ENCODE measurements at regions not wholly inside any gene's neighbourhood (a gene's known extent, or its start where the extent isn't known, plus 50 kb on each side); places are given as distances from the start of the nearest gene placed in this dataset.
"Not testable (repeated sequence)": the region's sequence is repeated elsewhere in the genome, so short reads cannot be mapped to it uniquely, and the experiment has no call there.

GRCh38 chr4:27973056-27973455 lies 1112.4 kb downstream of the STIM2 start:
- no peak for TF ChIP-seq CTCF (IDR thresholded peaks at IDR 0.05; ENCODE audit: low read depth, low read length)
- H3K4me3 ChIP-seq (ENCODE audit: low read depth, low read length), result no peak overlapping the region

GRCh38 chr4:27973700-27974099 lies 1113.1 kb downstream of the STIM2 start:
- no peak overlapping the region for H3K4me3 ChIP-seq (ENCODE audit: low read depth, low read length)
- TF ChIP-seq CTCF (IDR thresholded peaks at IDR 0.05; ENCODE audit: low read depth, low read length), result no peak

- no peak overlapping the region for H3K4me3 ChIP-seq (ENCODE audit: low read depth, low read length)
- no peak for TF ChIP-seq CTCF (IDR thresholded peaks at IDR 0.05; ENCODE audit: low read depth, low read length)
These were observed 1113.7 kb downstream of the STIM2 start for GRCh38 chr4:27974339-27974738.

GRCh38 chr4:27974881-27975280 lies 1114.2 kb downstream of the STIM2 start:
- H3K4me3 ChIP-seq (ENCODE audit: low read depth, low read length), result not testable (repeated sequence)

GRCh38 chr4:27978427-27979109 lies 1117.9 kb downstream of the STIM2 start:
- H3K4me3 ChIP-seq (ENCODE audit: low read depth, low read length), result not testable (repeated sequence)

GRCh38 chr4:27985522-27985921 lies 1124.9 kb downstream of the STIM2 start:
- no peak for TF ChIP-seq CTCF (IDR thresholded peaks at IDR 0.05; ENCODE audit: low read depth, low read length)
- no peak overlapping the region for H3K4me3 ChIP-seq (ENCODE audit: low read depth, low read length)

- no peak for TF ChIP-seq CTCF (IDR thresholded peaks at IDR 0.05; ENCODE audit: low read depth, low read length)
- no peak overlapping the region for H3K4me3 ChIP-seq (ENCODE audit: low read depth, low read length)
These were observed 1125.8 kb downstream of the STIM2 start for GRCh38 chr4:27986476-27986875.

- H3K4me3 ChIP-seq (ENCODE audit: low read depth, low read length), result no peak overlapping the region
- no peak for TF ChIP-seq CTCF (IDR thresholded peaks at IDR 0.05; ENCODE audit: low read depth, low read length)
These were observed 1141.1 kb downstream of the STIM2 start for GRCh38 chr4:28001698-28002097.

Data from WI38 (cell line).